Upper lobe of left lung (tissue), 4 donors: ENCODE measurements at regions not wholly inside any gene's neighbourhood (a gene's known extent, or its start where the extent isn't known, plus 50 kb on each side); places are given as distances from the start of the nearest gene placed in this dataset.

Experiments used
- POLR2A ChIP-seq, 4 donors: fragments of 450-650 bp; IDR thresholded peaks; one replicate each; pipeline ENCODE4 v1.5.1; 2016 to 2017; ENCODE audit warnings: antibody characterized with exemption in 4 of 4, mild to moderate bottlenecking in 2 of 4
- TF ChIP-seq, protein P1 (sequence below), 6 experiments: fragments of 450-650 bp in 4 of 6; fragments of 200-600 bp in 2 of 6; sonication (generic) in 2 of 6; IDR thresholded peaks; one replicate each; pipeline ENCODE4 v1.5.1; 2016 to 2019; ENCODE audit warnings: antibody characterized with exemption in 6 of 6

- TF ChIP-seq, protein P1, sequence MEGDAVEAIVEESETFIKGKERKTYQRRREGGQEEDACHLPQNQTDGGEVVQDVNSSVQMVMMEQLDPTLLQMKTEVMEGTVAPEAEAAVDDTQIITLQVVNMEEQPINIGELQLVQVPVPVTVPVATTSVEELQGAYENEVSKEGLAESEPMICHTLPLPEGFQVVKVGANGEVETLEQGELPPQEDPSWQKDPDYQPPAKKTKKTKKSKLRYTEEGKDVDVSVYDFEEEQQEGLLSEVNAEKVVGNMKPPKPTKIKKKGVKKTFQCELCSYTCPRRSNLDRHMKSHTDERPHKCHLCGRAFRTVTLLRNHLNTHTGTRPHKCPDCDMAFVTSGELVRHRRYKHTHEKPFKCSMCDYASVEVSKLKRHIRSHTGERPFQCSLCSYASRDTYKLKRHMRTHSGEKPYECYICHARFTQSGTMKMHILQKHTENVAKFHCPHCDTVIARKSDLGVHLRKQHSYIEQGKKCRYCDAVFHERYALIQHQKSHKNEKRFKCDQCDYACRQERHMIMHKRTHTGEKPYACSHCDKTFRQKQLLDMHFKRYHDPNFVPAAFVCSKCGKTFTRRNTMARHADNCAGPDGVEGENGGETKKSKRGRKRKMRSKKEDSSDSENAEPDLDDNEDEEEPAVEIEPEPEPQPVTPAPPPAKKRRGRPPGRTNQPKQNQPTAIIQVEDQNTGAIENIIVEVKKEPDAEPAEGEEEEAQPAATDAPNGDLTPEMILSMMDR (IDR thresholded peaks at IDR 0.05) = no peak
- no peak for TF ChIP-seq POLR2A (IDR thresholded peaks at IDR 0.05)
Observed at GRCh38 chrX:20637351-20637750, 370.6 kb upstream of the RPS6KA3 start.
